ENCODE measurements at regions not wholly inside any gene's neighbourhood (a gene's known extent, or its start where the extent isn't known, plus 50 kb on each side); places are given as distances from the start of the nearest gene placed in this dataset.
"Not testable (repeated sequence)": the region's sequence is repeated elsewhere in the genome, so short reads cannot be mapped to it uniquely, and the experiment has no call there.

DNA sequence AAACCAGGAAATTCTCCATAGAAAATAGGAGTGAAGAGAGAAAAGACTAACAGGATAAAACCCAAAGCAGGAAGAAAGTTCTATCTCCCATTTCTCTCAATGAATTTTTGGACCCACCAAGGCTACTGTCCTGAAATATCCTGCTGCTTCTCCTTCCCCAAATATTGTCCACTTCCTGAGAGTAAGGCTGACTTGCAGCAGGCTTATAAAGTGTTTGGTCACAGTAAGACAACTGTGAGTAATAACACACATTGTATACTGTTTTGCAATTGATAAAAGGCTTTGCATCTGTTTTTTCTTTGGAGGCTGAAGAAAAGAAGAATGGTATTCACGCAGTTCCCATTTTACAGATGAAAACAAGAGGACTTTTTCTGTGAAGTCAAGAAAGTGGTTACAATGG, 52.8 kb downstream of the FOXD4L6 start:
- H3K9me3 ChIP-seq (ENCODE audit: low read length); CTCF ChIA-PET; intact Hi-C loops (cut with micrococcal nuclease); H2AFZ ChIP-seq (ENCODE audit: low read length); H3K27me3 ChIP-seq (ENCODE audit: low read length); H3K9me2 ChIP-seq (replicated peaks; ENCODE audit: low read length); BruUV-seq (replicated peaks); H3F3A ChIP-seq (ENCODE audit: low read length, unreplicated experiment); H4K20me1 ChIP-seq (ENCODE audit: low read length); POLR2A ChIA-PET (ENCODE audit: unreplicated experiment); H3K36me3 ChIP-seq (ENCODE audit: low read depth, low read length): not testable (repeated sequence)
- Histone ChIP-seq H3K27ac (ENCODE audit: low read length) (peak overlapping the region; percentile 56), H3K4me2 (ENCODE audit: low read length) (peak overlapping the region; percentile 73), H3K9ac (ENCODE audit: low read length) (peak overlapping the region; percentile 69), H3K4me3 (ENCODE audit: low read length) (peak overlapping the region; percentile 74; the same call in 1 of the 2 replicates), H3K4me1 (ENCODE audit: insufficient read depth, low read length) (peaks cover 27% of the 10 kb centered on the region), H3K79me2 (ENCODE audit: low read length) (peaks cover 40% of the 10 kb centered on the region)
- DNase-seq (peak; percentile 73), ATAC-seq (peak; percentile 33)

DNA sequence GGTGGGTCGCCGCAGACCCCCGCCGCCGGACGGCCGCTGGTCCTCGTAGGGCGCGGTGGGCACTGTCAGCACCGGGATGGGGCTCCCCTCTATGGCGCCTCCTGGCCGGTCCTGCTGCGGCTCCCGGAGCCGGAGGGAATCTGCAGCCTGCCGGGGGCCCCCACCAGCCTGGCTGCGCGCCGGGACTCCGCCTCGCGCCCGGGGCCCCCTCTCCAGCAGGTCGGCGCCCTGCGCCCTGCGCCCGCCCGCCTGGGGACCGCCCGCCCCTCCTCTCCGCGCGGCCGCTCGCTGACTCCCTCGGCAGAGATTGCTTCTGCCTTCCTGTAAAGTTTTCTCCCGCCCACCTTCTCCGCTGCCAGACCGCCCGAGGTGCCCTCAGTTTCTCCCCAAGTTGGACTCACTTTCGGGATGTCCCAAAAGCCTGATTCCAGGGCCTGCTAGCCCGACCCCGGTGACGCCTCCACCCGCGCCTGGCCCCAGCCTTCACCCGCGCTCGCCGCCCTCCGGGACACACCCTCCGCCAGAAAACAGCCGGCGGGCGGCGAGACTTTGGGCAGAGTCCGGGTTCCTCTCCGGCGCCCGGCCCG, 54.0 kb downstream of the FOXD4L6 start:
- POLR2A ChIA-PET (ENCODE audit: unreplicated experiment) = interaction anchor here (0.6 kb wide), 1 partner anchor 10 kb away, joined by 5 read pairs; no protein-coding TSS in a partner anchor
- Histone ChIP-seq H3K27ac (ENCODE audit: low read length) (peak overlapping the region; percentile 56), H3K79me2 (ENCODE audit: low read length) (peaks cover 52% of the 10 kb centered on the region), H3K4me1 (ENCODE audit: insufficient read depth, low read length) (peaks cover 23% of the 10 kb centered on the region), H2AFZ (ENCODE audit: low read length) (peak overlapping the region; percentile 72), H3K4me2 (ENCODE audit: low read length) (peak overlapping the region; percentile 73), H3K9ac (ENCODE audit: low read length) (peak overlapping the region; percentile 69), H3K4me3 (ENCODE audit: low read length) (peak overlapping the region; percentile 74)
- H3K36me3 ChIP-seq (ENCODE audit: low read depth, low read length); CTCF ChIA-PET; H3F3A ChIP-seq (ENCODE audit: low read length, unreplicated experiment); H3K27me3 ChIP-seq (ENCODE audit: low read length); H4K20me1 ChIP-seq (ENCODE audit: low read length); BruUV-seq (replicated peaks); H3K9me2 ChIP-seq (replicated peaks; ENCODE audit: low read length); intact Hi-C loops (cut with micrococcal nuclease); H3K9me3 ChIP-seq (ENCODE audit: low read length): not testable (repeated sequence)
- ATAC-seq (peak; percentile 55), DNase-seq (peak; percentile 71)

DNA sequence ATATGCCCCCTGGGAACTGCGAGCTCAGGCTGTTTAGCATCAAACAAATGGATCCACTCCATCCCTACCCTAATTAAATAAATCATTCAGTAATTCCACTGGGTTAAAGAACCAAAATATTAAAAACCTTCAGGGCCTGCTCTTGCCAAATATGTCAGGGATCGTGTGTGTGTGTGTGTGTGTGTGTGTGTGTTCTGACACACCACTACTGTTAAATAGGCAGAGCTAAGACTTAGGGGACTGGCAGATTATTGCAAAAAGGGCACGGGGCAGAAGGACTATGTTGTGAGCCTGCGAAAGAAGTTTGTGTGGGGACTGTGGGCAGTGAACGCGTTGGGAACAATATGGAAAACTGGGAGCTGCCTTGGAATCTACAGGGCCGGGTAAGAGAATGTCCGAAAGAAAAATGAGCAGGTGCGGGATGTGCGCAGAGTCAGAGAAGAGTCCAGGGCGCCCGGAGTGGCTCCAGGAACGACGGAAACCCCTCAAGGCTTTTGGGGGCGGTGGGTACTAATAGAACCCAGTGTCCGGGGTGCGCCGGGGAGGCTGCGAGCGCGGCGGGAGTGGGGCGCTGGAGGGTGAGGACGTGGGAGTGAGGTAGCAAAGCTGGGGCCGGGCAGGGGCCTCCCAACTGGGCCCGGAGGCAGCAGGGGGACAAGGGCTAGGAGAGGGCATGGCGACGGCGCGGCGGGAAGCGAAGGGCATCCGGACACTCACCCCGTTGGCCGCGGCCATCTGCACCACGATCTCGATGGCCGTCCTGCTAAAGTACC, 54.8 kb downstream of the FOXD4L6 start:
- intact Hi-C loops (cut with micrococcal nuclease); H3K9me3 ChIP-seq (ENCODE audit: low read length); H4K20me1 ChIP-seq (ENCODE audit: low read length); H2AFZ ChIP-seq (ENCODE audit: low read length); POLR2A ChIA-PET (ENCODE audit: unreplicated experiment); H3F3A ChIP-seq (ENCODE audit: low read length, unreplicated experiment); H3K9me2 ChIP-seq (replicated peaks; ENCODE audit: low read length); H3K36me3 ChIP-seq (ENCODE audit: low read depth, low read length); BruUV-seq (replicated peaks); CTCF ChIA-PET; ATAC-seq; H3K27me3 ChIP-seq (ENCODE audit: low read length): not testable (repeated sequence)
- H3K4me2 ChIP-seq (ENCODE audit: low read length) = peak overlapping the region; percentile 73
- peaks cover 60% of the 10 kb centered on the region for H3K79me2 ChIP-seq (ENCODE audit: low read length)
- peak overlapping the region; percentile 74 for H3K4me3 ChIP-seq (ENCODE audit: low read length)
- peak; percentile 27 for DNase-seq
- peaks cover 20% of the 10 kb centered on the region for H3K4me1 ChIP-seq (ENCODE audit: insufficient read depth, low read length)
- H3K27ac ChIP-seq (ENCODE audit: low read length) = peak overlapping the region; percentile 56; the same call in 1 of the 2 replicates
- H3K9ac ChIP-seq (ENCODE audit: low read length) = peak overlapping the region; percentile 69

DNA sequence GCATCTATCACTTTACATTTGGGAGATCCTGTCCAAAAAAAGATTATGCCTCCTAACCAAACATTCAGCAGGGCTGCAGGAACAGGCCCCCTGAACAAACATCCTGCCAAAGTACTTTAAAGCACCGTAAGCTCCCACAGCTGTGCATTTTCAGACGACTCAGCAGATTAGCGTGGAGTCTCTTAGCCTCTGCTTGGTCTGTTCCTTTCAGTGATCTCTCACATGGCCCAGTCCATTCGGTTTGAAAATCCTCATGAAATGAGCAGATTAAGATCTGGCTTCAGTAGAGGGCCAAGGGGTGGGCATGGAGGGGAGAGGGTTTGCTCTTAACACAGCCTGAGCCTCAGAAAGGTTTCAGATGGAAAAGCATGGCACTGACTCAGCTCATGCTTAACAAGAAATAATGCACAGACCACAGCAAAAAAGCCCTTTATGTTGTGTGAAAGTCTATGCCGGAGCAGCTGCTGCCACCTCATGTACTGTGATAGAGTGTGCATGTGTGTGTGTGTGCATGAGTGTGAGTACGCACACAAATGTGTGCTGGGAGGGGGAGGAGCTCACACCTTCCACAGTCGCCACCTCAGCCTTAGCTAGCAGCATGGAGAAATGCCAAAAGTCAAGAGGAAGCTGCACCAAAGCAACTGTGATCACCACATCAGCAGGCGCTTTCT, 64.2 kb downstream of the FOXD4L6 start:
- Histone ChIP-seq H2AFZ (ENCODE audit: low read length) (peak overlapping the region; percentile 33; the same call in 1 of the 2 replicates), H3K79me2 (ENCODE audit: low read length) (peaks cover 53% of the 10 kb centered on the region), H3K4me2 (ENCODE audit: low read length) (peak overlapping the region; percentile 42), H3K4me3 (ENCODE audit: low read length) (peak overlapping the region; percentile 46; the same call in 1 of the 2 replicates), H3K27ac (ENCODE audit: low read length) (peak overlapping the region; percentile 33)
- H3K36me3 ChIP-seq (ENCODE audit: low read depth, low read length); H3K9me2 ChIP-seq (replicated peaks; ENCODE audit: low read length); H3K9ac ChIP-seq (ENCODE audit: low read length); intact Hi-C loops (cut with micrococcal nuclease); BruUV-seq (replicated peaks); H3K27me3 ChIP-seq (ENCODE audit: low read length); CTCF ChIA-PET; H3K4me1 ChIP-seq (ENCODE audit: insufficient read depth, low read length); H3F3A ChIP-seq (ENCODE audit: low read length, unreplicated experiment); H3K9me3 ChIP-seq (ENCODE audit: low read length); H4K20me1 ChIP-seq (ENCODE audit: low read length): not testable (repeated sequence)
- POLR2A ChIA-PET (ENCODE audit: unreplicated experiment) = interaction anchor here (0.6 kb wide), 1 partner anchor 10 kb away, joined by 5 read pairs; no protein-coding TSS in a partner anchor
- DNase-seq (peak; percentile 59), ATAC-seq (peak; percentile 59)

DNA sequence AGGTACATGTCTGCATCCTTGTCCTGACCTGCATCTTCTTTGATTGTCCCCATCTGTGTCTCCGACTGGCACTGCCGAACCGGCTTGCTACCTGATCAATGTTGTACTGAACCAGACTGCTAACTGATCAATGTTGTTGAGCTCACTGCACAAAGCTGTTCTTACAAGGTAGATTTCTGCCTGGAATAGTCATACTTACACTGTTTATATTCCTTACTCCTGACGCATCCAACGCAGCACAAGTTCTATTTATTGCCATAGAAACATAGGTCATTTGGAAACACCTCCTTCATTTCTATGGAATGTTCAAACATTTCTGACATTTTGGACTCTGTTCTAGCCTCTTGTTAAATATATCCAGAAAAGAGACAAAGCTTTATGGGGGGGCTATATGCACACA, 65.2 kb downstream of the FOXD4L6 start:
- intact Hi-C loops (cut with micrococcal nuclease); H3K27me3 ChIP-seq (ENCODE audit: low read length); H3F3A ChIP-seq (ENCODE audit: low read length, unreplicated experiment); H3K9me3 ChIP-seq (ENCODE audit: low read length); H3K4me2 ChIP-seq (ENCODE audit: low read length); DNase-seq; H4K20me1 ChIP-seq (ENCODE audit: low read length); H2AFZ ChIP-seq (ENCODE audit: low read length); H3K4me3 ChIP-seq (ENCODE audit: low read length); H3K36me3 ChIP-seq (ENCODE audit: low read depth, low read length); H3K4me1 ChIP-seq (ENCODE audit: insufficient read depth, low read length); CTCF ChIA-PET; BruUV-seq (replicated peaks); POLR2A ChIA-PET (ENCODE audit: unreplicated experiment); H3K9ac ChIP-seq (ENCODE audit: low read length); H3K9me2 ChIP-seq (replicated peaks; ENCODE audit: low read length); ATAC-seq; H3K27ac ChIP-seq (ENCODE audit: low read length): not testable (repeated sequence)
- H3K79me2 ChIP-seq (ENCODE audit: low read length) = peaks cover 42% of the 10 kb centered on the region

DNA sequence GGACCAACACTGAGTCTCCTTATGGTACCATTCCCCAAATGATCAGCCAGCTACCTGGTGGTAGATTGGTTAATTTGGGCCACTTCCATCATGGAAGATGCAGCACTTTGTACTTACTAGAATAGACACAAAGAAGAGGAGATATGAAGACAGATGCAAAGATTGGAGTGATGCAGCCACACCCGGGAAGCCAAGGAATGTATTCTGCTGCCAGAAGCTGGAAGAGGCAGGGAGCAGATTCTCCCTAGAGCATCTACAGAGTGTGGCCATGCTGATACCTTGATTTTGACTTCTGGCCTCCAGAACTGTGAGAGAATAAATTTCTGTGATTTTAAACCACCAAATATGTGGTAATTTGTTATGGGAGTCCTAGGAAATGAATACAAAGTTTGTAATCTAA, 68.9 kb downstream of the FOXD4L6 start:
- intact Hi-C loops (cut with micrococcal nuclease); H3K27ac ChIP-seq (ENCODE audit: low read length); DNase-seq; H3F3A ChIP-seq (ENCODE audit: low read length, unreplicated experiment); CTCF ChIA-PET; H3K9me2 ChIP-seq (replicated peaks; ENCODE audit: low read length); ATAC-seq; H3K9ac ChIP-seq (ENCODE audit: low read length); H3K9me3 ChIP-seq (ENCODE audit: low read length); H3K4me1 ChIP-seq (ENCODE audit: insufficient read depth, low read length); H3K36me3 ChIP-seq (ENCODE audit: low read depth, low read length); H3K4me3 ChIP-seq (ENCODE audit: low read length); BruUV-seq (replicated peaks); H4K20me1 ChIP-seq (ENCODE audit: low read length); H2AFZ ChIP-seq (ENCODE audit: low read length); H3K4me2 ChIP-seq (ENCODE audit: low read length); H3K27me3 ChIP-seq (ENCODE audit: low read length); POLR2A ChIA-PET (ENCODE audit: unreplicated experiment): not testable (repeated sequence)
- peaks cover 23% of the 10 kb centered on the region for H3K79me2 ChIP-seq (ENCODE audit: low read length)
